Large intestine (tissue), 3 donors: ENCODE measurements at regions not wholly inside any gene's neighbourhood (a gene's known extent, or its start where the extent isn't known, plus 50 kb on each side); places are given as distances from the start of the nearest gene placed in this dataset.

Experiments
- DNase-seq, 2 donors: peaks; one replicate each; pipeline versions ENCODE4 v3.0.0 to v3.0.0-alpha.2; 2013
- H3K27ac ChIP-seq: one replicate; pipeline ENCODE4 v1.5.1; 2013; ENCODE audit warnings: low read length
- H3K27me3 ChIP-seq: 2 replicates; pipeline ENCODE4 v1.6.1; 2013; ENCODE audit warnings: low read length; ENCODE audit not compliant: control insufficient read depth, insufficient read depth
- H3K36me3 ChIP-seq: 2 replicates; pipeline ENCODE4 v1.6.1; 2013; ENCODE audit warnings: low read length; ENCODE audit not compliant: control insufficient read depth, insufficient read depth
- H3K4me1 ChIP-seq: one replicate; pipeline ENCODE4 v1.6.1; 2013; ENCODE audit warnings: low read length; ENCODE audit not compliant: control insufficient read depth, insufficient read depth
- H3K4me3 ChIP-seq: one replicate; pipeline ENCODE4 v1.5.1; 2013; ENCODE audit warnings: low read length
- H3K9me3 ChIP-seq: one replicate; pipeline ENCODE4 v1.6.1; 2013; ENCODE audit warnings: mild to moderate bottlenecking, low read depth, low read length, moderate library complexity; ENCODE audit not compliant: control insufficient read depth
- WGBS: methylation state at CpG from one replicate; pipeline ENCODE4 v1.1.5; 2013; ENCODE audit warnings: low lambda C conversion rate; ENCODE audit not compliant: insufficient coverage; 5-methylcytosine and 5-hydroxymethylcytosine counted together

- H3K27me3 ChIP-seq: no peaks in the 10 kb centered on the region
- H3K4me3 ChIP-seq: no peak overlapping the region
- no peaks in the 10 kb centered on the region for H3K9me3 ChIP-seq
- H3K36me3 ChIP-seq: no peaks in the 10 kb centered on the region
- no peak for DNase-seq
- no peak overlapping the region for H3K27ac ChIP-seq
- H3K4me1 ChIP-seq: no peaks in the 10 kb centered on the region
- WGBS: 47% methylated on average over 3 of the region's 3 CpGs
Measured at GRCh38 chr10:64093304-64093703, 572.1 kb downstream of the REEP3 start.

GRCh38 chr10:64093946-64094535, 572.8 kb downstream of the REEP3 start:
- DNase-seq: no peak

GRCh38 chr10:64096941-64097340, 575.7 kb downstream of the REEP3 start:
- no peaks in the 10 kb centered on the region for H3K36me3 ChIP-seq
- no peaks in the 10 kb centered on the region for H3K27me3 ChIP-seq
- H3K4me1 ChIP-seq: no peaks in the 10 kb centered on the region
- no peaks in the 10 kb centered on the region for H3K9me3 ChIP-seq
- no peak for DNase-seq
- no CpG with 5 or more reads among the region's 4 CpGs for WGBS
- no peak overlapping the region for H3K4me3 ChIP-seq
- no peak overlapping the region for H3K27ac ChIP-seq

More at GRCh38 chr10:64093946-64094535, 572.8 kb downstream of the REEP3 start:
- Histone ChIP-seq H3K27ac (no peak overlapping the region), H3K9me3 (no peaks in the 10 kb centered on the region), H3K36me3 (no peaks in the 10 kb centered on the region), H3K27me3 (no peaks in the 10 kb centered on the region), H3K4me3 (no peak overlapping the region), H3K4me1 (no peaks in the 10 kb centered on the region)
- 80% methylated on average over 1 of the region's 3 CpGs for WGBS

GRCh38 chr10:64097391-64098122, 576.4 kb downstream of the REEP3 start:
- WGBS: 82% methylated on average over 5 of the region's 9 CpGs
- no peaks in the 10 kb centered on the region for H3K4me1 ChIP-seq
- no peaks in the 10 kb centered on the region for H3K36me3 ChIP-seq
- H3K27ac ChIP-seq: no peak overlapping the region
- no peak overlapping the region for H3K4me3 ChIP-seq
- H3K9me3 ChIP-seq: no peaks in the 10 kb centered on the region
- no peak for DNase-seq
- H3K27me3 ChIP-seq: no peaks in the 10 kb centered on the region

- DNase-seq: no peak
- peaks cover 3% of the 10 kb centered on the region for H3K4me1 ChIP-seq
- no peaks in the 10 kb centered on the region for H3K36me3 ChIP-seq
- no CpG with 5 or more reads among the region's 1 CpG for WGBS
- H3K27ac ChIP-seq: no peak overlapping the region
- no peaks in the 10 kb centered on the region for H3K27me3 ChIP-seq
- H3K4me3 ChIP-seq: no peak overlapping the region
- H3K9me3 ChIP-seq: no peaks in the 10 kb centered on the region
Measured at GRCh38 chr10:64098994-64099393, 577.8 kb downstream of the REEP3 start.

GRCh38 chr10:64101606-64102263, 580.5 kb downstream of the REEP3 start:
- Histone ChIP-seq H3K27ac (peak overlapping the region; percentile 66), H3K27me3 (no peaks in the 10 kb centered on the region), H3K9me3 (no peaks in the 10 kb centered on the region), H3K4me3 (no peak overlapping the region), H3K4me1 (peaks cover 3% of the 10 kb centered on the region), H3K36me3 (no peaks in the 10 kb centered on the region)
- WGBS: 100% methylated on average over 1 of the region's 3 CpGs
- no peak for DNase-seq

GRCh38 chr10:64102264-64102633, 581.0 kb downstream of the REEP3 start:
- H3K4me1 ChIP-seq: peaks cover 3% of the 10 kb centered on the region
- no peaks in the 10 kb centered on the region for H3K9me3 ChIP-seq
- peak; percentile 38 to 69 for DNase-seq
- H3K36me3 ChIP-seq: no peaks in the 10 kb centered on the region
- no peaks in the 10 kb centered on the region for H3K27me3 ChIP-seq
- 33% methylated on average over 1 of the region's 1 CpG for WGBS
- H3K27ac ChIP-seq: peak overlapping the region; percentile 66
- no peak overlapping the region for H3K4me3 ChIP-seq

- no CpG with 5 or more reads among the region's 2 CpGs for WGBS
- peak overlapping the region; percentile 66 for H3K27ac ChIP-seq
- peak; percentile 61 to 71 for DNase-seq
Measured at GRCh38 chr10:64102916-64103315, 581.7 kb downstream of the REEP3 start.

GRCh38 chr10:64103750-64104470, 582.7 kb downstream of the REEP3 start:
- DNase-seq: no peak
- H3K9me3 ChIP-seq: no peaks in the 10 kb centered on the region
- H3K4me3 ChIP-seq: no peak overlapping the region
- WGBS: no CpG with 5 or more reads among the region's 6 CpGs
- H3K4me1 ChIP-seq: peaks cover 3% of the 10 kb centered on the region
- no peaks in the 10 kb centered on the region for H3K27me3 ChIP-seq
- peak overlapping the region; percentile 61 for H3K27ac ChIP-seq
- no peaks in the 10 kb centered on the region for H3K36me3 ChIP-seq

More at GRCh38 chr10:64102916-64103315, 581.7 kb downstream of the REEP3 start:
- no peaks in the 10 kb centered on the region for H3K27me3 ChIP-seq
- no peaks in the 10 kb centered on the region for H3K36me3 ChIP-seq
- peaks cover 3% of the 10 kb centered on the region for H3K4me1 ChIP-seq
- no peaks in the 10 kb centered on the region for H3K9me3 ChIP-seq
- H3K4me3 ChIP-seq: no peak overlapping the region

GRCh38 chr10:64109926-64110495, 588.8 kb downstream of the REEP3 start:
- Histone ChIP-seq H3K27me3 (no peaks in the 10 kb centered on the region), H3K27ac (peak overlapping the region; percentile 30), H3K36me3 (no peaks in the 10 kb centered on the region), H3K4me1 (peaks cover 3% of the 10 kb centered on the region), H3K4me3 (no peak overlapping the region), H3K9me3 (no peaks in the 10 kb centered on the region)
- DNase-seq: peak; percentile 57 to 66
- WGBS: no CpG with 5 or more reads among the region's 1 CpG
